GM12874 (cell line): ENCODE measurements at regions not wholly inside any gene's neighbourhood (a gene's known extent, or its start where the extent isn't known, plus 50 kb on each side); places are given as distances from the start of the nearest gene placed in this dataset.

ENCODE experiments used
- TF ChIP-seq, protein P1 (sequence below): IDR thresholded peaks from 2 replicates; pipeline ENCODE4 v1.5.1; 2011; ENCODE audit warnings: low read depth, mild to moderate bottlenecking, control low read depth, low read length, moderate library complexity; ENCODE audit not compliant: insufficient read depth

DNA sequence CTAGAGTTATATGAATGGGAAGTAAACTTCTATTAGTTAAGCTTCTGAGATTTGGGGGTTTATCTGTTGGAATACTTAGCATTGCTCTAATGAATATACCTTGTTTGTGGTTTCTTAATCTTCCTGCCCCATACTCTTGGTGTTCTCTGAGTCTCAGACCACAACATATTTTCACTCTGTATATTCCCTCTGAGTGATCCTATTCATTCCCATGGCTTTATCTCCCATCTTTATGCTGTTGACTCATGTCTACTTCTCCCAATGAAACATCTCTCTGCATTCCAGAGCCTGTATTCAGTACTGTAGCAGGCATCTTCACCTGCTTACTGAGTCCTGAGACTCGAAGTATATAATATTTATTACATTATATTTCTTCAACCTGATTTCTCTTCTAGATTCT is 283.7 kb upstream of the MAP3K7 start:
- TF ChIP-seq, protein P1, sequence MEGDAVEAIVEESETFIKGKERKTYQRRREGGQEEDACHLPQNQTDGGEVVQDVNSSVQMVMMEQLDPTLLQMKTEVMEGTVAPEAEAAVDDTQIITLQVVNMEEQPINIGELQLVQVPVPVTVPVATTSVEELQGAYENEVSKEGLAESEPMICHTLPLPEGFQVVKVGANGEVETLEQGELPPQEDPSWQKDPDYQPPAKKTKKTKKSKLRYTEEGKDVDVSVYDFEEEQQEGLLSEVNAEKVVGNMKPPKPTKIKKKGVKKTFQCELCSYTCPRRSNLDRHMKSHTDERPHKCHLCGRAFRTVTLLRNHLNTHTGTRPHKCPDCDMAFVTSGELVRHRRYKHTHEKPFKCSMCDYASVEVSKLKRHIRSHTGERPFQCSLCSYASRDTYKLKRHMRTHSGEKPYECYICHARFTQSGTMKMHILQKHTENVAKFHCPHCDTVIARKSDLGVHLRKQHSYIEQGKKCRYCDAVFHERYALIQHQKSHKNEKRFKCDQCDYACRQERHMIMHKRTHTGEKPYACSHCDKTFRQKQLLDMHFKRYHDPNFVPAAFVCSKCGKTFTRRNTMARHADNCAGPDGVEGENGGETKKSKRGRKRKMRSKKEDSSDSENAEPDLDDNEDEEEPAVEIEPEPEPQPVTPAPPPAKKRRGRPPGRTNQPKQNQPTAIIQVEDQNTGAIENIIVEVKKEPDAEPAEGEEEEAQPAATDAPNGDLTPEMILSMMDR, result no peak

DNA sequence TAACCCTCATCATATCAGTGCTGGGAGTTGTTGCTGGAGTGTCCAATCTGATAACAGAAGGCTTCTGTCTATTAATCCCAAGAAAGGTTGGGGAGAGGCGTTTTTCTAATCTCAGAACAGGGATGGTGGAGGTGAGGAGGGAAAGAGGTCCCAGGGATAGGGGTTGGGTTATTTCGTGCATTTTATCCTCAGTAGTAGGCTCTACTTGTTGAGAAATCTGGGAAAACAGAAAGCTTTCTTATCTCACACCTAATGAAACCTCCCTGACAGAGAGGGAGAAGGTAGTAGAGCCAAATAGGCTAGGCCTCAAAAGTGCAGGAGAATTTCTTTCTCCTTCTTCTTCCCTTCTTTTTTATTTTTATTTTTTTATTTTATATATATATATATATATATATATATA is 281.8 kb upstream of the MAP3K7 start:
- TF ChIP-seq, protein P1, result no peak

DNA sequence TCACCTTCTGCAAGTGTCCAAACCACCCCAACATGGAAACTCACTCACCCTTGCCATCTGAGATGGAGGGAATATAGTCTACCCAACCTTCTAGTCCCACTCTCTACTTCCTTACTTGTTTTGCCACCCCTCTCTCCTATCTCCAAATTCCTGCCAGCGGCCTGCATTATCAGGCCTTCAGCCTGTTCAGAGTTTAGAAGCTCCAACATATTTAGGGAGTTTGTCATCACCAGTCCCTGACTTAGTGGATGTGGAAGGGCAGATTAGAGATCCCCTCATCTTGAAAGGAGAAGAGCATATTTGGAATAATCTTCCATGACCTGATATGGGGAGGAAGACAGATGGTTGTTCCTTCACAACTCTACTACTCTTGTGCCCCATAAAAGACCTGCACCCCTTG is 281.4 kb upstream of the MAP3K7 start:
- TF ChIP-seq, protein P1, result no peak

DNA sequence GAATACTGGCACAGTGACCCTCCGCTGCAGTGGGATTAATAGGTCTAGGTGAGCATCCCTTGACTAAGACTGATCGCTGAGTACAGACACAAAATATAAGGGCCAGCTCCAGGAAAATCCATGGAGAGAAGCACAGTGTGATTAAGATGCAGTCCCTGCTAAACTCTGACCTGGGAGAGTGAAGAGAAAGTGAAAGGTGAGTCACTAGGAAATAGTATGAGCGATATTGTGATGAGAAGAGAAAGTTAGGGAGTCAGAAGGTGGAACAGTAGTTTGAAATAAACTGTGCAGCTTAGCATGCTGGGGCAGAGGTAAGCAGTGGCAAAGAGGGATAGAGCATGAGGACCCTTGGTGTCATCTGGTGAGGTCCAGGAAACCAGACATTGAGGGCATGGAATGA is 278.6 kb upstream of the MAP3K7 start:
- TF ChIP-seq, protein P1, result no peak

DNA sequence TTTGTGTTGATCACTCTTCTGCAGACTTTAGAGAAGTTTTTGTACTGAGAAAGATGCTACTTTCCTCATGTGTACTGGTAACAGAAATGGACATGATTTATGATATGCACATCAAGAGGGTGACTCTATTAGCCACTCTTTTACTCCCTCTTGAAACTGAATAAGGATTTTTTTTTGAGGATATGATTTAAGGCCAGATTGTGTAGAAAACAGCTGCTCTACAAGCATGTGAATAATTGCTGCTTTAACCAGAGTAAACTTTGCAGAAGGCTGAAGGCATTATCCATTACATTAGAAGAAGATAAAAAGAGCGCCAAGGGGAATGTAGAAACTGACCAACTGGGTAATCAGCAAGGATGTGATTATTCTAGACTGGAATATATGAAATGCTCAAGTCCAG is 276.2 kb upstream of the MAP3K7 start:
- TF ChIP-seq, protein P1, result no peak

DNA sequence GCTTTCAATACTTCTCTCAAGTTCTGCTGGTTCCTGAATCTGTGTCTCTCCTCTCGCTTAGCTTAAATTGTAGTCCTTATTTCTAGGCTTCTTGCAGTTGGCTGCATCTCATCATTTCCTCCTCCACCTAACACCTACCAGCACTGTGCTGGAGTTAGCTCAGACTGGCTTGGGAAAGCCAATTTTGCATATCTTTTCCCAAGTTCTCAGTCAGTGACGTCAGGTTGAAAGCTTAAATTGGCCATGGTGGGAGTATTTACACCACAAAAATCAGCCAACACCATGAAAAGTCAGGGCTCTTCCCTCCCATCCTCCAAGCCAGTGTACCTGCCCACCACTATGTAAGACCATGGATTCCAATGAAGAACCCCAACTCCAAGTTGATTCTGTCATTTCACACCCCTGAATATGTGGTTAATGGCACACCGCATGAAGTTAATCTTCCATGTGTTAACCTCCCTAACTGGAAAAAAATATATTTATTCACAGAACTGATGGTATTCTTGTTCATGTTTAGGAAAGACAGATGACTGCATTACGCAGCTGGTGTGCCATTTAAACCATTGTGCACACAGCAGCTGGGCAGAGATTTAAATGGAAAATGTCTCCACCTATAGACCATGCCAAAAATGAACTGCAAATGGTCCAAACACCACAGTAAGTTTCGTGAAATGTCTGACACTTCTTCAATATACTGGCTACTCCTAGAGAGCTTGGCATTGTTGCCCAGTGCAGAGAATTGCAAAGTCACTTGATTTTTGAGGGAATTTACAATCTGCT is 274.1 kb upstream of the MAP3K7 start:
- TF ChIP-seq, protein P1, result 0 out of 2 replicates have a peak, but pooled peaks have one; percentile 9

DNA sequence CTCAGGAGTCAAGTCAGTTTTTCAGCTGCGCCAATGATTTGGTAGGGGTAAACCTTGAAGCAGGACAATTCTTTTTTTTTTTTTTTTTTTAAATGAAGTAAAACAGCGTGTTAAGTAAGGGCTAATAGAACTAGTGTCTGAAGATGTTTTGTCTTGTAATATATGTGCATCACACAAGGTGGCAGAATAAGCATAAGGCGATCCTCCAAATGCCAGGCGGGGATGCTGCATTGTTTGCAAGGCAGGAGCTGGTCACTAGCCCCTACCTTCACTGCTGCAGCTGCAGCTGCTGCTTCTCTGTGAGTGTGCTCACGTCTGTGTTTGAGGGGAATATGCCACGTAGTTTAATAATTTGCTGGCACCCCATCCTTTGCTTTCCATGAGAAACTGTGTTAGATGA is 272.7 kb upstream of the MAP3K7 start:
- TF ChIP-seq, protein P1, result no peak
